Pulmonary artery endothelial cell (primary cell): ENCODE measurements at regions not wholly inside any gene's neighbourhood (a gene's known extent, or its start where the extent isn't known, plus 50 kb on each side); places are given as distances from the start of the nearest gene placed in this dataset.
"Not testable (repeated sequence)": the region's sequence is repeated elsewhere in the genome, so short reads cannot be mapped to it uniquely, and the experiment has no call there.

Source experiments
- DNase-seq: peaks from one replicate; pipeline ENCODE4 v3.0.0-alpha.2; 2011; ENCODE audit warnings: low read depth, low spot score

GRCh38 chr11:122022646-122023045 is 93.4 kb downstream of the BLID start:
- DNase-seq = no peak

- no peak for DNase-seq
Observed at GRCh38 chr11:122020902-122021301, 95.1 kb downstream of the BLID start.

DNA sequence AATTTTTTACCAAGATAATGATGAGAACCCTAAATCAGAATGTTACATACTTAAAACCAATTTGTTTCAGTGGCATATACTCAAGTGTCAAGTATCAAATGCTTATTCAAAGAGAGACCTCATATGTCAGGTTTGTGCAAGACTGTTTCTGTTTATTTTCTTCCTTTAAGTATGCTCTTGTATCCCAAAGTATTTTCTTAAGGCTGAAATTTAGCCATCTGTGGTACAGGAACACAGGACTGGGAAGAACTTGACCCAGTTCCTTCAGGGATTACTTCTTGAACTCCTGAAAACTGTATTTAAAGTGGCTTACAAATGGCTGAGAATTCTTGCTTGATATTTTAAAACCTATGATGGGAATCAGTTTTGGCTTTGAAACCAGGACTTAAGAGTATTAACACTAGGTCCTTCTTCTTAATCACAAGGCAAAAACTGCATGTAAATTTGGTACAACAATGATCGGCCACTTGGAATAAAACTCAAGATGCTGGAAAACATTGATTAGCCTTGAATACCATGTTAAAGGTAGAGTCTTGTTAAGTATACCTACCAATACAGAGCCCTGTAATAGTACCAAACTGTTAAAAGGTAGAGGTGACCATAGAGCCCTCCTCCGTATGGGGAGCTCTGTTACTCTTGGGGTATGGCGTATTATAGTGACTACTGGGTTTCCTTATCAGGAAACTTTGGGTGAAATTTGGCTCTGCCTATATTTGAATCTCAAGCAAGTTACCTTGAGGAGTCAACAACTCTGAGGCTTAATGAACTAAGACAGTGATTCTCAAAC is 95.9 kb downstream of the BLID start:
- no peak for DNase-seq

GRCh38 chr11:122007601-122008071 is 108.4 kb downstream of the BLID start:
- no peak for DNase-seq

- DNase-seq = no peak
Observed at GRCh38 chr11:122004446-122004845, 111.6 kb downstream of the BLID start.

GRCh38 chr11:122002926-122003325 is 113.1 kb downstream of the BLID start:
- DNase-seq = no peak

GRCh38 chr11:122002047-122002446 is 114.0 kb downstream of the BLID start:
- no peak for DNase-seq

DNA sequence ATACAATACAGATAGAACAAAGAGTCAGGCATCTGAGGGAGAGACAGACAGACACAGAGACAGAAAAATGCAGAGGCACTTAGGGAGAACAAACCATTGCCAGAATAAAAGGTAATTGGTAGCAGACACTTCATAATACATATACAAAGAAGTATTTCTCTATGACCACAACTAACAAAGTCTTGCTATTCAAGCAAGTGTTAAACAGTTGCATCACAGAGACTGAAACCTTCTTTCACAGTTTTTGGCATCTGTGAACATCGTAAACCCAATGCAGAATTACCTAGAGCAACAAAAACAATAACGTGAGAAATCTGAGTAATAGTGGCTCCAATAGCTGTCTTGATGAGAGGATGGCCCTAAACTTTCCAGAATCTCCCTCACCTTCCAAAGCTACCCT is 116.4 kb downstream of the BLID start:
- no peak for DNase-seq

DNA sequence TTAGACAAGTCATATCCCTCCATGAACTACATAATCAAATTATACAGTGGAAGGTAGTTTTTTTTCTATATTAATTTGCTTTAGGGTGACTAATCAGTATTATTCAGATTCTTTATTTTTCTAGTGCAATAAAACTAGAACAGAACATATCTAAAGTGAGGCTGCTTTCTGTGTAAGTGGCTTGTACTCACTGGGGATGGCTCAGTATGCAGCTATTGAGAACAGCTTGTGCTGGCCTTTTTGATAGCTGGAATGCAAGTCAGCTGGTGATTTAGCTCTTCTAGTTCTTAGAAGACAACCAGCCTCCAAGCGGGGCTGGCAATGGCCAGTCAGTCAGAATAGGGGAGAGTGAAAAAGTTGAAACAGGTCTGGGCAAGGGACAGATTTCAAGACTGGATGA is 119.4 kb downstream of the BLID start:
- DNase-seq = no peak

DNA sequence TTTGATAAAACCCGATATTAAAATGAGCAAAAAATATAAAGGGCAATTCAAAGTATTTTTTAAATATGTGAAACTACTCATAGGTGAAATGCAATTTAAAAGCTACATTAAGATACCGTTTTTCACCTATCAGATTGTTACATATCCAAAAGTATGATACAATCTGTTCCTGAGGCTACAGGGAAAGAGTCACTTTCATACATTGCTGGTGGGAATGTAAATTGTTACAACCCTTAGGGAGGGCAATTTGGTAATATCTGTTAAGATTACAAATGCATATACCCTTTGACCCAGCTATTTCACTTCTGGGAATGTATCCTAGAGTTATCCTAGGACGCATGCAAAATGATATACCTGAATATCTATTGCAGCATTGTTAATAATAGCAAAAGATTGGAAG is 132.1 kb downstream of the BLID start:
- no peak for DNase-seq

- DNase-seq = not testable (repeated sequence)
Observed at GRCh38 chr11:121977914-121978313, 138.1 kb downstream of the BLID start.

DNA sequence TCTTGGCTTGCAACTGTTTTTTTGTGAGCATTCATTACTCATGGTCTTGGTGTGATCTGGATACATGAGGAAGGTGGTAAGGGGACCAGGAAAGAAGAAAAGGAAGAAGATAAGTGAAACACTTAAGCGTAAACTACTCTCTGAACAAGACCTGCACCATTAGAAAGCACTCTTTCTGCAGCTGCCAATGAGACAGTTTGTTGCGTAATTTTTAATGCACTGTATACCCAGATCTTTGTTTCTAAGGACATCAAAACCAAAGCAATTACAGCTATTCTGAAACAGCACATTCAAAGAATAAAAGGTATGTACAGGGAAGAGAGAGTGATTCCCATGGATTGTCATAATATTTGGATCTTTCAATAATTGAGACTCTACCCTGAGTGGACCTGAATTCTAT is 147.4 kb downstream of the BLID start:
- no peak for DNase-seq

DNA sequence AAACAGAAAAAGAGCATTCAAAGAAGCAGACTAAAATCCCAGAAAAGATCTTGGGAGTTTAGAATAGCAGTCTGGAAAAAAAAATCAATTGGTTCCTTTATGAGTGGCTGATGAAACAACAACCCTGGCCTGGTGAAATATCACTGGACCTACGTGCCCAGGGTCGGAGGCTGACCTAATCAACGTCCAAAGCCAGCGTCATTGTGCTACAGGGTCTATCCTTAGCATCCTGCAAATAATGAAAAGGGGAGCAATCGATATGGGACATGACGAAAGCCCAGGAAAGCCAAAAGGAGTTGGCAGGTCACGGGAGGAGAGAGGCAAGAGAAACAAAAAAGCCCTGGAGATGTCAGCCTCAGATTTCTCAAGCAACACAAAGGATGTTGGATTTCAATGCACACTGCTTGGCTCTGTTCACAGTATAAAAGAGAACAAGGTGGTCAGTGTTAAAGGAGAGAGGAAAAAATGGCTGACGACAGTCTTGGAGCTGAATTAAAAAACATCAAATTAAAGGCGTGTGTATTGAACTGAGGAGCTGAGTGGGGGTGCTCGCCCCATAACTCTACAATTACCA is 148.8 kb downstream of the BLID start:
- no peak for DNase-seq

GRCh38 chr11:121965330-121965729 is 150.7 kb downstream of the BLID start:
- peak; percentile 3 for DNase-seq

DNA sequence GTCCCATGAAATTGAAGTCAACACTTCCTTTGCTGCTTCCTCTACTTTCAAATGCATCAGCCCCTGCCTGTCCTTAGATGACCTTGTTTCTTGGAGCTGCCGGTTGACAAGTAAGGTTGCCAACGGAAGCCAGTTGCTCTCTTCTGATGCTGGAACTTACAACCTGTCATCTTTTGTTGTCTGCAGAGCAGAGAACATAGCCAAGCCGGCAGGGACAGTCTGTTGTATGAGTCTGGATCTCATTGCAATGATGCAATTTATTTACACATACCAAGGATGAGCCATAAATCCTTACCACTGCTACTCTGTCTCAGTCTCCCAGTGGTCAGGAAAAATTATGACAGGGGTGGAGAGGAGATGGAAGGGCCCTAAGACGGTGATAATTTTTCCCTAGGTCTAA is 151.4 kb downstream of the BLID start:
- DNase-seq = no peak

GRCh38 chr11:121963846-121964245 is 152.2 kb downstream of the BLID start:
- DNase-seq = not testable (repeated sequence)

GRCh38 chr11:121961321-121961801 is 154.7 kb downstream of the BLID start:
- DNase-seq = no peak

- DNase-seq = no peak
Observed at GRCh38 chr11:121958971-121959325, 157.1 kb downstream of the BLID start.

DNA sequence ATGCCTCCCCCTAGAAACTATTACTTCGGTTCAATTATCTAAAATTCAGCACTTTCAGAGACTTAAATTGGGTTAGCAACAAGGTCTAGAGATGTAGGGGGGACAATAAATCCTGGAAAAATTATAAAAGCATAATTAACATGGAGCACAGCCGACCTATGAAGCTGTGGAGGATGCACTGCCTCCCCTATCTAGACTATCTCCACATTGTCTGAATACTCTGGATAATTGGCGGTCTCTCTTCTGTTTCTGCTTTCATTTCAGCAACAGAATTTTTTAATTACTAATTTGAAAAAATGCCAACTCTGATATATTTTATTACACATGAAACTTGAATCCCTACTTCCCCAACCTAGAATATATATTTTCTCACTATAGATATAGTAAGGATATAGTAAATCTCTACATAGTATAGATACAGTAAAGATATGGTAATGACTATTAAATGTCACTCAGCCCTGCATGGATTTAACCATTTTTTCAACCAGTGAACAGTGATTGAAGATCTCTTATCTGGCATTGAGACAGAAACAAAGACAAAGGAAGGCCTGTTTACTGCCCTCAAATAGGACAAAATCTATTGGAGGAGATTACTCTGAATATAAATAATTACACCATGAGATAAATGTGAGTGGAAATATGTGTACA is 157.6 kb downstream of the BLID start:
- no peak for DNase-seq

DNA sequence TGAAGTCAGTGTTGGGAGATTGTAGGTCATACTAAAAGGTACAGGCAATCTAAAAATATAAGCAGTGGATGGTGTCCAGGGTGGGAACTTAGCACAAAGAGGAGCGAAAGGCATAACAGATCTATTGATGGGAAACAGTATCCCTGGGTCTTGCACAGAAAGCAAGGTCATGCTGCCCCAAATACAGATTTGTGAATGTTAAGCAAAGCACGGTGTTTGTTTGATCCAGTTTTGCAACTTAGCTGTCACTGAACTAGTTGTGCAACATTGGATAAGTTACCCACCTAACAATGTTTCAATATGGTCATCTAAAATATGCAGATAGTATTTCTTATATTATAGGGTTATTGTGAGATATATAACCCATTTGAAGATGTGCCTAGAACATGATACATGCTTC is 162.9 kb downstream of the BLID start:
- DNase-seq = no peak

DNA sequence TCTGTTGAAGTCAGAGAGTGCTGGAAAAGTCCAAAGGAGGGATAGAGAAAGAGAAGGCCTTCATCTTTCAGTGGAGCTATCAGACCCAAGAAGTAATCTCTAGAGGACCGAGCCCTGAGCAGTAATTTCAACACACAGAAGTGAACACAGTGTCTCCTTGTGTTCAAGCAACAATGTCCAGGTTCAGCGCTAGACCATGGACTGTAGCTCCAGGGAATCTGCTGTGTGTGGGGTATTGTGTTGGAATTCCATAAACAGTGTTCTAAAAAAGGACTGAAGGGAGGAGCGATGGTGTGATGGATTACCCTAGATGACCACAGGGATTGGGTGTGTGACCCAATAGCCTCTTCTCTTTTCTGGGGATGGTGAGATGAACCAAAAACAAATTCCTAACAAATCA is 165.9 kb downstream of the BLID start:
- no peak for DNase-seq

DNA sequence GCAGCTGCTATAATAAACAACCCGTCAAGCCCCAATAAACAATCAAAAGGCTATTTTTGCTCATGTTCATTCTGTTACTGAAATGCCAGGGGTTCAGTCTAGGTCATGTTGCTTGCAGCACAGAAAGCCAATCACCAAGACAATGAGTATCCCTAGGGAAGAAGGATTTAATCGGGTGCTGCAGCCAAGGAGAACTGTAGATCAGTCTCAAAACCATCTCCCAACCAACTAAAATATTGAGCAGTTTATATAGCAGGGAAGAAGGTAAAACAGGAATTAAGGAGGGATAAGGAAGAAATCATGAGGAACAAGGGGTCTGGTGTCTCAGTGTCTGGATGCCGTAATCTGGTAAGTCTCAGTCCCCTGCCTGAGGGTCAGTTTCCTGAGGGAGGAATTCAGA is 169.5 kb downstream of the BLID start:
- no peak for DNase-seq
